ENCODE measurements at regions not wholly inside any gene's neighbourhood (a gene's known extent, or its start where the extent isn't known, plus 50 kb on each side); places are given as distances from the start of the nearest gene placed in this dataset.

DNA sequence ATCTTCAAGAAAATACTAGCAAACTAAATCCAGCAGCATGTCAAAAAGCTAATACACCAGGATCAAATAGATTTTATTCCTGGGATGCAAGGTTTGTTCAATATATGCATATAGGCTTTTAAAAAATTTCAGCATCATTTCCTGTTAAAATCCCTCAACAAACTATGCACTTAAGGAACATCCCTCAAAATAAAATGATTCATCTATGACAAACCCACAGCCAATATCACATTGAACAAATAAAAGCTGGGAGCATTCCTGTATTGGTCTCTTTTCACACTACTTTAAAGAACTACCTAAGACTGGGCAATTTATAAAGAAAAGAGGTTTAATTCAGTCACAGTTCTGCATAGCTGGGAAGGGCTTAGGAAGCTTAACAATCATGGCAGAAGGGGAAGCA is 726.7 kb downstream of the GRXCR1 start:
- TF ChIP-seq, protein P1, sequence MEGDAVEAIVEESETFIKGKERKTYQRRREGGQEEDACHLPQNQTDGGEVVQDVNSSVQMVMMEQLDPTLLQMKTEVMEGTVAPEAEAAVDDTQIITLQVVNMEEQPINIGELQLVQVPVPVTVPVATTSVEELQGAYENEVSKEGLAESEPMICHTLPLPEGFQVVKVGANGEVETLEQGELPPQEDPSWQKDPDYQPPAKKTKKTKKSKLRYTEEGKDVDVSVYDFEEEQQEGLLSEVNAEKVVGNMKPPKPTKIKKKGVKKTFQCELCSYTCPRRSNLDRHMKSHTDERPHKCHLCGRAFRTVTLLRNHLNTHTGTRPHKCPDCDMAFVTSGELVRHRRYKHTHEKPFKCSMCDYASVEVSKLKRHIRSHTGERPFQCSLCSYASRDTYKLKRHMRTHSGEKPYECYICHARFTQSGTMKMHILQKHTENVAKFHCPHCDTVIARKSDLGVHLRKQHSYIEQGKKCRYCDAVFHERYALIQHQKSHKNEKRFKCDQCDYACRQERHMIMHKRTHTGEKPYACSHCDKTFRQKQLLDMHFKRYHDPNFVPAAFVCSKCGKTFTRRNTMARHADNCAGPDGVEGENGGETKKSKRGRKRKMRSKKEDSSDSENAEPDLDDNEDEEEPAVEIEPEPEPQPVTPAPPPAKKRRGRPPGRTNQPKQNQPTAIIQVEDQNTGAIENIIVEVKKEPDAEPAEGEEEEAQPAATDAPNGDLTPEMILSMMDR (conservative IDR thresholded peaks at IDR 0.05; ENCODE audit: low read depth in 2 of 2) = no peak
- TF ChIP-seq, protein P2, sequence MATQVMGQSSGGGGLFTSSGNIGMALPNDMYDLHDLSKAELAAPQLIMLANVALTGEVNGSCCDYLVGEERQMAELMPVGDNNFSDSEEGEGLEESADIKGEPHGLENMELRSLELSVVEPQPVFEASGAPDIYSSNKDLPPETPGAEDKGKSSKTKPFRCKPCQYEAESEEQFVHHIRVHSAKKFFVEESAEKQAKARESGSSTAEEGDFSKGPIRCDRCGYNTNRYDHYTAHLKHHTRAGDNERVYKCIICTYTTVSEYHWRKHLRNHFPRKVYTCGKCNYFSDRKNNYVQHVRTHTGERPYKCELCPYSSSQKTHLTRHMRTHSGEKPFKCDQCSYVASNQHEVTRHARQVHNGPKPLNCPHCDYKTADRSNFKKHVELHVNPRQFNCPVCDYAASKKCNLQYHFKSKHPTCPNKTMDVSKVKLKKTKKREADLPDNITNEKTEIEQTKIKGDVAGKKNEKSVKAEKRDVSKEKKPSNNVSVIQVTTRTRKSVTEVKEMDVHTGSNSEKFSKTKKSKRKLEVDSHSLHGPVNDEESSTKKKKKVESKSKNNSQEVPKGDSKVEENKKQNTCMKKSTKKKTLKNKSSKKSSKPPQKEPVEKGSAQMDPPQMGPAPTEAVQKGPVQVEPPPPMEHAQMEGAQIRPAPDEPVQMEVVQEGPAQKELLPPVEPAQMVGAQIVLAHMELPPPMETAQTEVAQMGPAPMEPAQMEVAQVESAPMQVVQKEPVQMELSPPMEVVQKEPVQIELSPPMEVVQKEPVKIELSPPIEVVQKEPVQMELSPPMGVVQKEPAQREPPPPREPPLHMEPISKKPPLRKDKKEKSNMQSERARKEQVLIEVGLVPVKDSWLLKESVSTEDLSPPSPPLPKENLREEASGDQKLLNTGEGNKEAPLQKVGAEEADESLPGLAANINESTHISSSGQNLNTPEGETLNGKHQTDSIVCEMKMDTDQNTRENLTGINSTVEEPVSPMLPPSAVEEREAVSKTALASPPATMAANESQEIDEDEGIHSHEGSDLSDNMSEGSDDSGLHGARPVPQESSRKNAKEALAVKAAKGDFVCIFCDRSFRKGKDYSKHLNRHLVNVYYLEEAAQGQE (IDR thresholded peaks at IDR 0.05; ENCODE audit: unreplicated experiment) = no peak
- TF ChIP-seq EZH2phosphoT487 (IDR thresholded peaks at IDR 0.05; ENCODE audit: unreplicated experiment) (no peak), EZH2 (IDR thresholded peaks at IDR 0.05; ENCODE audit: low read depth, unreplicated experiment) (no peak), POLR2AphosphoS5 (IDR thresholded peaks at IDR 0.05; ENCODE audit: low read depth) (no peak), CREB1 (CRISPR knock-in tag; IDR thresholded peaks at IDR 0.05; ENCODE audit: low read depth) (no peak), ZNF331 (CRISPR knock-in tag; IDR thresholded peaks at IDR 0.05; ENCODE audit: low read depth) (no peak), JUNB (IDR thresholded peaks at IDR 0.05; ENCODE audit: unreplicated experiment) (no peak), NANOG (IDR thresholded peaks at IDR 0.05; ENCODE audit: borderline replicate concordance) (no peak), ZNF114 (CRISPR knock-in tag; IDR thresholded peaks at IDR 0.05) (no peak), STAT1 (IDR thresholded peaks at IDR 0.05; ENCODE audit: unreplicated experiment) (no peak)
- TF ChIP-seq, protein P3, sequence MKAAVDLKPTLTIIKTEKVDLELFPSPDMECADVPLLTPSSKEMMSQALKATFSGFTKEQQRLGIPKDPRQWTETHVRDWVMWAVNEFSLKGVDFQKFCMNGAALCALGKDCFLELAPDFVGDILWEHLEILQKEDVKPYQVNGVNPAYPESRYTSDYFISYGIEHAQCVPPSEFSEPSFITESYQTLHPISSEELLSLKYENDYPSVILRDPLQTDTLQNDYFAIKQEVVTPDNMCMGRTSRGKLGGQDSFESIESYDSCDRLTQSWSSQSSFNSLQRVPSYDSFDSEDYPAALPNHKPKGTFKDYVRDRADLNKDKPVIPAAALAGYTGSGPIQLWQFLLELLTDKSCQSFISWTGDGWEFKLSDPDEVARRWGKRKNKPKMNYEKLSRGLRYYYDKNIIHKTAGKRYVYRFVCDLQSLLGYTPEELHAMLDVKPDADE (IDR thresholded peaks at IDR 0.05) = no peak

Measured in GM23338 (cell line).